GM19099 (cell line): ENCODE measurements at regions not wholly inside any gene's neighbourhood (a gene's known extent, or its start where the extent isn't known, plus 50 kb on each side); places are given as distances from the start of the nearest gene placed in this dataset.

Experiments
- POLR2A ChIP-seq: IDR thresholded peaks from 3 replicates; pipeline ENCODE4 v1.6.1; 2011; ENCODE audit warnings: low read depth; ENCODE audit not compliant: insufficient read length; ENCODE audit errors: extremely low read depth

- no peak for TF ChIP-seq POLR2A
These were observed 108.1 kb downstream of the AQP4 start for GRCh38 chr18:26757263-26758019.

DNA sequence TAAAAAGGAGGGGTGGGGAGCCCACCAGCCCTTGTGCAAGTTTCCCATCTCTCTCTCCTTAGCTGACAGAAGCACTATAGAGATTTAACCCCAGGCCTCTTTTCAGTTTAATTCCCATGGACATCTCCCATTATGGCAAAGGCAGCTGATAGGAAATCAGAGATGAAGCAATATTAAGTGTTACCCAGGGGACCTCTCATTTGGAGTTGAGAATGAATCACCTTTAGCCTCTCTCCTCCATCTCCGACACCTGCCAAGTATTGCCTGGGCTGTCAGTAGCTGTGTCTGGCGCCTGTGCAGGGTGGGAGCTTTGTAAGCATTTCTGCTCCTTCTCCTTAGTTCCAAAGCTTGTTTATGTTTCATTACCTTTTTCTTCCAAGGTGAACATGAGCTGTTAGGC is 109.0 kb downstream of the AQP4 start:
- TF ChIP-seq POLR2A: no peak

DNA sequence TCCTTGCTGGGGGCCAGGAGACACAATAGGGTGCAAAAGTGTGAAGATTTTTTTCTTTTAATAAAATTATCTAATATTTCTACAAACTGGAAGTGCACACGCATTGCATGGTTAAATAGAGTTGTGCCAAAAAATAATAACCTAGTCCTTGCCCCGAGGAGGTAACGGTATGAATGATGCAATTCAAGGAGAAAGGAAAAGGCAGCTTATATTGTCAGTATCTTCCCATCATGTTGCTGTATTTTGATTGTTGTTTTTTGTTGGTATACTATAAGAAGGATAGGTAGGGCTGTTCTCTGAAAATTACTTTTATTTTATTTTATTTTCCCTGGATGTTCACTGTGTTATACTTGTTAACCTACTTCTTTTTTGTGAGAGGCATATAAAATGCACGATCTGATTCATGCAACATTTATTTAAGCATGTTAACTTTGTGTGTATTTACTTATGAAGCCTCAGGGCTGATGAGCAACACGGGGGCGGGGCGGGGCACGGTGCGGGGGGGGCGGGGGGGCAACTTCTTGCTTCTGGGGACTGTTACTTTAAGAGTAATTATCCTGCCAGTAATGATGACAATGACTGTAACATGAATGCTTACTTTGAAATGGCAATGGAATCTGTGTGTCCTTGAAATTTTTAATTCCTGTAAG is 118.6 kb downstream of the AQP4 start:
- TF ChIP-seq POLR2A: no peak

DNA sequence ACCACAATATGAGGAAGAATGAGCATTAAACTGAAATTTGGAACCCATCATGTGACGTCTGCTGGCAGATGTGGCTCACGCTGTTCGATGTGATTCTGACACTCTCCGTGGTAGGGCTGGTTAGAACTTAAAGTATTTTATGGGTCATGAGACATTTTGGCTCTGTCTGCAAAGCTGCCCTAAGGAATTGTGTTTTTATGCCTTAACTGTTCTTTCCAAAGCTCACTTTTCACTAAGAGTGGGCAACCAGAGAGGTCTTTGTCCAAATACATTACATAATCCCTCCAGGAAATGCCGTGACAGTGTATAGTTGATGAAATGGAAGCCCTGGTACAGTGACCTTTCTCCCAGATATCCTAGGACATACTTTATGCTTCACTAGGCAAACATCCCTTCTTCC is 119.1 kb downstream of the AQP4 start:
- no peak for TF ChIP-seq POLR2A

DNA sequence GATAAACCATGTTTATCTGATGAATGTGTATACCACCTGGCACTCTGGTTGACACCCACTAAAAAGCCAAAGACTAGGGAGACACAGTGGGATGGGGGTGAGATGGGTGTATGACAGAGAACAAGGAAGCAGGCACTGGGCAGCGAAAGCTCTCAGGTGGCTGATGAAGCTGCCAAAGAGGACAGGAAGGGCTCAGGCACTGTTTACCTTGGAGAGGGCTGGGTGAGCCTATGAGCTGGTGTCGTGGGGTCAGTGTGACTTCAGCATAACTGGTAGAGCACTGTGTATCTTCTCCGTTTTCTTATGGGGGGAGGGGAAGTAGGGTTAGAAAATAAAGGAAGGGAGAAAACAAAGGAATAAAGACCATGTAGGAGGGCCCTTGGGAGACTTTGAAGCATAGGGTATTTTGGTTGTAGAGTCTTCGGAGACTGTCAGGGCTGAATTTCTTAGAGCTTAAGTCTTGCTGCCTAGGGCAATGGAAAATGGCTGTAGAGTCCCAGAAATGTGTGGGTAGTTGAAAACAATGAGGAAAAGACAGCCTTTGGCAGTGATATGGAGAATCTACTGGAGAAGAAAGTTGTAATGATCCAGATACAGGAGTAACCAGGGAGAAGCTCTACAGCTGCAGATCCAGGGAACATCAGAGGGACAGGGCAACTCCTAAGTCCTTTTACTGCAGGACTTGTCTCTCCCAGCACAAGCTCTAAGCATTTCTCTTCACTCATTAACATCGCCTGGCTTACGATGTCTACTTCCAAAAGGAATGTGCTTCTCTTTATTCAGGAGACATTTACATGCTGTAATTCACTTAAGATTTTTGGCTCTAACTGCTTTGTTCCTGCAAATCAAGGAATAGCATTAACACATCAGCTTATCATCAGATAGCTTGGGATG is 120.0 kb downstream of the AQP4 start:
- no peak for TF ChIP-seq POLR2A

DNA sequence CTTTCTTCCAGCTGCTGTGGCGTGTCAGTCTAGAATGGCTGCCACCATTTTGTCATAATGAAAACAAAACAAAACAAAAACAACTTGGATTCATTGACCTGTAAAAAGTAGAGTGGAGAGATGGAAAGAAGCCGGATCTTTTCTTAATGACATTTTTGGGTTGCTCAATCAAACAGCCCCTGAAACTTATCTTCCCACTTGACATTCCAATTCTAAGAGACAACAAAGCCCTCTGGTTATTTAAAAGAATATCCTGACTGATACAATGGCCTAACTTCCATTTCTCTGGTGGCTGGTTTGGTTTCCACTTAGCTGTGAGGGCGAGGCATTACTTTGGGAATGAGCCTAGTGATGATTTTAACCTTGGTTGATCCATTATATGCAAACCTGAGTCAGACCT is 123.7 kb downstream of the AQP4 start:
- TF ChIP-seq POLR2A: no peak

GRCh38 chr18:26741048-26741447 is 124.5 kb downstream of the AQP4 start:
- no peak for TF ChIP-seq POLR2A

DNA sequence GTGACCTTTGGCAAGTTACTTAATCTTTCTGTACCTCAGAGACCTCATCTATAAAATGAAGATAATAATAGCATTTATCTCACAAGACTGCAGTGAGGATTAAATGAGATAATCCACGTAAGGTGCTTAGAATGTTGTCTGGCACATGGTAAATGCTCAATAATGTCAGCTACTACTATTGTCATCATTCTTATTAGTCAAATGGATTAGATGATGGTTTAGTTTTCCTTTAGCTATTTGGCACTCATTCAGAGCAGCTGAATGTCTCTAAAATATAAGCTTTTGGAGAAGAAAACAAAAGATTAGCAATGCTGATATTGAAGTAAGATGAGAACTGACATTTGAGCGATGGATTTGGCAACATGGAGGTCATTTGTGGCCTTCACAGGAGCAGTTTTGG is 125.1 kb downstream of the AQP4 start:
- TF ChIP-seq POLR2A: no peak

- no peak for TF ChIP-seq POLR2A
These were observed 126.8 kb downstream of the AQP4 start for GRCh38 chr18:26738706-26739105.

DNA sequence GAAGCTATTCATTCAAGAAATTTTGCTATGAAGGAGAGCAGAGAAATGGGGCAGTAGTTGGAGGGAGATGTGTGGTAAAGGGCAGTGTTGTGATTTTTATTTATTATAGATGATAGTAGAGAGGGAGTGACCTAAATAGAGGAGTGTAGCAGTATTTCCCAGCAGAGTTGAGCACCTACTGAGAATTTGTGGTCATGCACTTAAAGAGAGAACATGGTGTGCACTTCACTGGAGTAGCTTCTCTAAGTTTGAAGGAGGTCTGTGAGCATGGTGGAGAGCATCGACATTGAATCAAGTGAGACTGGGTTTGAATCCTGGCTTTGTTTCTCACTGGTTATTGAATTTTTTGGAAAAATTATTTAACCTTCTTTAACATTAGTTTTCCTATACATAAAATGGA is 129.2 kb downstream of the AQP4 start:
- no peak for TF ChIP-seq POLR2A

DNA sequence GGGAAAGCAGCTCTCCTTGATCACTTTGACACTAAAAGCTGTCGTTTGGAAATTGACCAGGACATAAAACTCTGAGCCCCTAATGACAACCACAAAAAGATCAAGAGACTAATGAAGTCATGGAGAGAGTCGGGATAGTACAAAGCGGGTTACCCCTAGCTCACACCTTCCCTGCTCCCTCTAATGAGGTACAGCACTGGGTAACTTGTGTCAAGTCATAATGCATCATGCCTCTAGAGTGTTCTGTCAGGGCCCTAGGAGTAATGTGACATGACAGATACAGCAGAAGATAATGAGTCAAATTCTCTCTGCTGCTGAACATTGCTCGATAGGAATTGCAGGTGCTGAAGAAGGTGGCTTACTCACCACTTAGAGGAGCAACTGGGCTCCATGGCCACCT is 130.7 kb downstream of the AQP4 start:
- no peak for TF ChIP-seq POLR2A

- no peak for TF ChIP-seq POLR2A
These were observed 136.1 kb downstream of the AQP4 start for GRCh38 chr18:26729449-26729848.

DNA sequence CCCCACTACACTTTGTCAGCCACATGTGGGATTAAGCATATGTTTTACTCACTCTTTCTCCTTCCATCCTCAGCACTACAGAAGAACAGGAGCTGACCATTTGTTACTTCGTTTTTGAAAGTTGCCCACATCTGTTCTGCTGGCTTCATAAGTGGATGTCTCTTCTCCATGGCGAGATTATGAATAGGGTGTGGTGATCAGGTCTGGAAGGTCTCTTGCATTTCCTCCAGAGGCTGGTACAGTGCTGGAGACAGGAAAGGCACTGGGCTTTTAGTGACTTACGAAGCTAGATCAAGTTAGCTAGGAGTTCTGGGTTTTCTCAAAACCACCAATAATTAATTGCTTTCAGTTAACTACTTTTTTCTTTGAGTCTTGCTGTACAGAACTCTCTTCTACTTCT is 136.5 kb downstream of the AQP4 start:
- no peak for TF ChIP-seq POLR2A

GRCh38 chr18:26723981-26724380 is 141.5 kb downstream of the AQP4 start:
- no peak for TF ChIP-seq POLR2A

DNA sequence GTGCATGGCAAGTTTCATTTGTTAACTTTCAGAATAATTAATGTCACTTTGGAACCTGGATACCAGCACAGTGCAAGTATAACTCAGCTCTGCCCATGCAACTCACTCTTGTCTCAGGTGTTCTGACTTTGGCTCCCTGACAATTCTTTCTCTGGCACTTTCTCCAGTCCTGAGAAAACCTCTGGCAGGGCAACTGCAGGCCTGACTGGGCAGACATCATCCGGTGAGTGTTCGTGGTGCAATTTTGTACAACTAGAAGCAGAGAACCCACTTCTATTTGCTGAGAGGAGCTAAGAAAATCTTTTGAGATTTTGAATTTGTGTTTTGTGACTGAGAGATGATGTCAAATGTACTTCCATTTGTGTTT is 143.0 kb downstream of the AQP4 start:
- TF ChIP-seq POLR2A: no peak
